ENCODE measurements at regions not wholly inside any gene's neighbourhood (a gene's known extent, or its start where the extent isn't known, plus 50 kb on each side); places are given as distances from the start of the nearest gene placed in this dataset.

DNA sequence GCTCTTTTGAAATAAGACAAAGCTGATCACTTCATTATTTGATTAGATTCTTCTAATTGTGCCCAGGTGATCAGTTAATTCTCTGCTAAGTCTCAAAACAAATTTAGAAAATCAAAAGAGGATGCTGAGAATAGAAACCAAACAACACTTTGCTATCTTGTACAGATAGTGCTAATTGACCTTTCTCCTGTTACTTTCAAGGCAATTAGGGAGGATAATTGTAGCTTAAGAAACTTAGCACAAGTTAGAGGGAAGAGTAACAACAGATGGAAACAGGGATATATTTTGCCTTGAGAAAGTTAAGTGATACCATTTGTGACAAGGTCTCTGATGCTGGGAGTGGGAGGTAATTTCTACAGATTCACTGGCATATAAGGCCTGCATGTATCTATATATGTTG is 344.8 kb upstream of the GRM7 start:
- TF ChIP-seq, protein P1, sequence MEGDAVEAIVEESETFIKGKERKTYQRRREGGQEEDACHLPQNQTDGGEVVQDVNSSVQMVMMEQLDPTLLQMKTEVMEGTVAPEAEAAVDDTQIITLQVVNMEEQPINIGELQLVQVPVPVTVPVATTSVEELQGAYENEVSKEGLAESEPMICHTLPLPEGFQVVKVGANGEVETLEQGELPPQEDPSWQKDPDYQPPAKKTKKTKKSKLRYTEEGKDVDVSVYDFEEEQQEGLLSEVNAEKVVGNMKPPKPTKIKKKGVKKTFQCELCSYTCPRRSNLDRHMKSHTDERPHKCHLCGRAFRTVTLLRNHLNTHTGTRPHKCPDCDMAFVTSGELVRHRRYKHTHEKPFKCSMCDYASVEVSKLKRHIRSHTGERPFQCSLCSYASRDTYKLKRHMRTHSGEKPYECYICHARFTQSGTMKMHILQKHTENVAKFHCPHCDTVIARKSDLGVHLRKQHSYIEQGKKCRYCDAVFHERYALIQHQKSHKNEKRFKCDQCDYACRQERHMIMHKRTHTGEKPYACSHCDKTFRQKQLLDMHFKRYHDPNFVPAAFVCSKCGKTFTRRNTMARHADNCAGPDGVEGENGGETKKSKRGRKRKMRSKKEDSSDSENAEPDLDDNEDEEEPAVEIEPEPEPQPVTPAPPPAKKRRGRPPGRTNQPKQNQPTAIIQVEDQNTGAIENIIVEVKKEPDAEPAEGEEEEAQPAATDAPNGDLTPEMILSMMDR (IDR thresholded peaks at IDR 0.05): no peak

DNA sequence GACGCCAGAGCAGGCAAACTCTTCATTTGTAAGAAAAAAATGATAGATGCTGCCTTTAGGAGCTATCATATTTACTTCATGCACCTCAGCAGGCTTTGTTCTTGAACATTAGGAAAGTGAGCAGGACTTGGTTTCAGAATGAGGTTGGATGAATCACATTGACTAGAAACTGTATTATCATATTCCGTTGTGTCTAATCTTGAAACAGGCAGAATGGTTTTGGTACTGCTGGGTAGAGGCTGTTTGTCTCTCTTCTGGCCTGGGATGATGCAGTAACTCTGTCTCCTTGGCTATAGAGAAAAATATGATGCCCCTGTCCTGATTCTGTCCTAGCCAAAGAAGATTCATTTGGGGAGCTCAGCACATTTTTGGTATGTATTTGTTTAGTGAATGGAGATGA is 344.2 kb upstream of the GRM7 start:
- TF ChIP-seq, protein P1 (IDR thresholded peaks at IDR 0.05): no peak

DNA sequence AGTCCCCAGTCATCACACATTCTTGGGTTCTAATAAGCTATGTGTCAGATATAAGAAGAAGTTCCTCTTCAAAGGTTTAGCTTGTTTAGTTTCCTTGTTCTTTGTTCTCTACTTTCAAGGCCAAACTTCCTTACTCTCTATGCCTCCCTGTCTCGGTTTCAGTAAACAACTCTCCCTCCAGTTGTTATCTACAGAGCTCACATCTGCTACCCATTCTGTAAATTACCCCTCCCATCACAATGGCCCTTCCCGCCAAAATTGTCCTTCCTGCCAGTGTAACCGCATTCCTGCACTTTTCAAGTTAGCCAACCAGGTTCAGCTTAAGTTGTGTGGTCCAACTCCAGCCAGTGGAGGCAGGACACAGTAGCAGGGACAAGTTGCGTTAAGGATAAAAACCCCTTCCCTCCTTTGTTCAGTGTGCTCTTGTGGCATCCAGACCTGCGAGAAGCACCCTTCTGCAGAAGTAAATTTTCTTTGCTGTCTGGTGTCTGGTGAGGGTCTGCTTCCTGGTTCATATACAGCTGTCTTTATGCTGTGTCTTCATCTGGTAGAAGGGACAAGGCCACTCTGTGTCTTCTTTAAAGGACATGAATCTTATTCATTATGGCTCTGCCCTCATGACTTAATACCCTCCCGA is 342.1 kb upstream of the GRM7 start:
- TF ChIP-seq, protein P1 (IDR thresholded peaks at IDR 0.05): no peak

DNA sequence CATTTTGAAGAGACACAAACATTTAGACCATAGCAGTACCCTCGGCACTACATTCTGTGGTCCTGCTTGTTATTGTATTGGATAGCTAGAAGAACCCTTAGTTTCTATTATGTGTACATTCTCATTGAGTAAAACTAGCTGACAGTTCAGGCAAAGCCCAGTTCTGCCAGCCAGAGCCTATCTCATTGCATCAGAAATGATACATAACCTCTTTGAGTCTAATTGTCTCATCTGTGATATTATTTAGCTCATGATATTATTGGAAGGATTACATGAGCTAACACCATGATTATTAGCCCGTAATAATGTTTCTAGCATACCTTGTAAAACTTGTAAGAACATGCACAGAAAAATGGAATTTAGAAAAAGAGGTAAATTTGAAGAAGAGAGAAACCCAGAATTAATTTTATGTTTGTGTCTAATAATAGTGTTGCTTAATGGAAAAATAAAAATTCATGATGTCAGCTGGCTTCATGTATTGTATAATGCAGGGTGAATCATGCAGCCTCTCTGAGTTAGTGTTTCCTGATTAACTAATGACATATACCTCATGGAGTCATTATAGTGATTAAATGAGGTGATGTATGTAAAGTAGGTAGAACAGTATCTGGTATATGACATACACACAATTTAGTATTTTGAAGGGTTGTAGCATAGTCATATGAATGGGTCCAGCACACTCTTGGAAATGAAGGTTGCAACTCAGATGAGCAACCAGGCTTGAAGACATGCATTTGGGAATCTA is 339.4 kb upstream of the GRM7 start:
- TF ChIP-seq, protein P1 (IDR thresholded peaks at IDR 0.05): no peak

DNA sequence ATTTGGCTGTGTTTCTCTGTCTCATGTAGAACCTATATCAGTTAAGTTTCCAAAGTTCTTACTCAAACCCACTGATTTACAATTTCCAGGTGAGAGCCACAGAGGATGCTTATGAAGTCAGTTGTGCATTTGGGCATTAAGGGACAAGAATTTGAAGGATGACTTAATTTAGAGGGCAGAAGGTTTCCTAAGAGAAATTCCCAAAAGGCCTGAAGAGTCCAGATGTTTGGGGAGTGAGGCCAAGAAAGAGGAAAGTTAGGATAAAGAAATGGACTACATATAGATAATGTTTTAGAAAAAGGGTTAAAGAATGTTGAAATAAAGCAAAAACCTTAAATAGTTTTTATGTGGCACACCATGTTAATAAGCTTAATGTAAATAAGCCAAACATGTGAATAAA is 338.7 kb upstream of the GRM7 start:
- TF ChIP-seq, protein P1 (IDR thresholded peaks at IDR 0.05): no peak

DNA sequence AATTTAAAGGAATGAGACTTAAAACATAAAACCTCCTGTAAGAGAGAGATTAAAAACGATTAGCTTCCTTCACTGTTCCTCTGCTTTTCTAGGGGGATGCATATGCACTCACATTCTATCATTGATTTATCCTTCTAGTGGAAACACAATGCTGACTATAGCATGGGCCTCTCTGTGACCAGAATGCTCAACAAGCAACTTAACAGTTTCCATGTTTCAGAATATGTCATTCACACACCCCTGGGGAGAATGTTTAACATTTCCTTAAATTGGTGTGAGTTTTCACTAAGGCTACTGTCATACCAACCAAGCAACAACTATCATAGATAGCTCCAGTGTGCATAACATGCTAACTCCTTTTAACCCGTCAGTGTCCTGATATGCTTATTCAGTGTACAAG is 337.9 kb upstream of the GRM7 start:
- TF ChIP-seq, protein P1 (IDR thresholded peaks at IDR 0.05): no peak

DNA sequence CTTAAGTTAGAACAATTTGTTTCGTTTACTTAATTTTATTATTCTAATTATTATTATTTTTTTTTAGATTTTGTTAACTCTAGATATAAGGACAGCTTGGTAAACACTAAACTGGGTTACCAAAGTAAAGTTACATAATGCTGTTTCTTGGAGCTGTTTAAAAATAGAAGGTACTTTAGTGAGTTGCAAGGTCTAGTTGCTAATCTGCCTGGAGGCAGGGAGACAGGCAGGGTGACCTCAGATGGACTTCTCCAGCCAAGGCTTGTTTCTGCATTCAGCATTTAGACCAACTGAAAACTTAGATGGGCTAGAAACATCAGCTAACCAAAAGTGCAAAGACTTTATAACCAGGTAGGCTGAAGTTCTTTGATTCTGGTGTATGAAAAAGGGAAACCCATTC is 336.4 kb upstream of the GRM7 start:
- TF ChIP-seq, protein P1 (IDR thresholded peaks at IDR 0.05): no peak
